Osteoblast (primary cell): ENCODE measurements at regions not wholly inside any gene's neighbourhood (a gene's known extent, or its start where the extent isn't known, plus 50 kb on each side); places are given as distances from the start of the nearest gene placed in this dataset.

ENCODE experiments used
- DNase-seq: peaks from one replicate; pipeline ENCODE4 v3.0.0; 2011; ENCODE audit warnings: low spot score, mixed read lengths; ENCODE audit not compliant: insufficient read length; ENCODE audit errors: missing footprints
- H2AFZ ChIP-seq: 2 replicates; pipeline ENCODE4 v1.6.0; 2011; ENCODE audit warnings: mild to moderate bottlenecking, low read length
- H3K27ac ChIP-seq: 2 replicates; pipeline ENCODE4 v1.5.1; 2011; ENCODE audit warnings: mild to moderate bottlenecking, low read depth, low read length, moderate library complexity
- H3K27me3 ChIP-seq: 2 replicates; pipeline ENCODE4 v1.6.0; 2012; ENCODE audit warnings: mild to moderate bottlenecking, control low read depth, inconsistent platforms, low read length, moderate library complexity; ENCODE audit not compliant: insufficient read depth
- H3K36me3 ChIP-seq: 2 replicates; pipeline ENCODE4 v1.5.1; 2011; ENCODE audit warnings: mild to moderate bottlenecking, low read length, control low read depth, moderate library complexity; ENCODE audit not compliant: insufficient read depth
- H3K4me1 ChIP-seq: 2 replicates; pipeline ENCODE4 v1.5.1; 2011; ENCODE audit warnings: mild to moderate bottlenecking, low read length, control low read depth, moderate library complexity; ENCODE audit not compliant: insufficient read depth
- H3K4me2 ChIP-seq: 2 replicates; pipeline ENCODE4 v1.6.0; 2011; ENCODE audit warnings: mild to moderate bottlenecking, low read length; ENCODE audit not compliant: insufficient read depth
- H3K4me3 ChIP-seq: fragments of 200-600 bp; sonication (generic); 3 replicates; pipeline ENCODE4 v1.5.1; 2012; ENCODE audit warnings: mild to moderate bottlenecking, low read length, inconsistent platforms; ENCODE audit not compliant: insufficient read depth
- H3K79me2 ChIP-seq: 2 replicates; pipeline ENCODE4 v1.6.0; 2012; ENCODE audit warnings: mild to moderate bottlenecking, low read length, control low read depth, inconsistent platforms; ENCODE audit not compliant: insufficient read depth
- H3K9me3 ChIP-seq: 2 replicates; pipeline ENCODE4 v1.5.1; 2011; ENCODE audit warnings: low read depth, low read length, control low read depth
- H4K20me1 ChIP-seq: 2 replicates; pipeline ENCODE4 v1.6.0; 2012; ENCODE audit warnings: mild to moderate bottlenecking, low read length, control low read depth; ENCODE audit not compliant: insufficient read depth
- TF ChIP-seq, protein P1 (sequence below): IDR thresholded peaks from 2 replicates; pipeline ENCODE4 v1.5.1; 2011; ENCODE audit warnings: mild to moderate bottlenecking, low read depth, low read length, moderate library complexity; ENCODE audit errors: extremely low read depth

DNA sequence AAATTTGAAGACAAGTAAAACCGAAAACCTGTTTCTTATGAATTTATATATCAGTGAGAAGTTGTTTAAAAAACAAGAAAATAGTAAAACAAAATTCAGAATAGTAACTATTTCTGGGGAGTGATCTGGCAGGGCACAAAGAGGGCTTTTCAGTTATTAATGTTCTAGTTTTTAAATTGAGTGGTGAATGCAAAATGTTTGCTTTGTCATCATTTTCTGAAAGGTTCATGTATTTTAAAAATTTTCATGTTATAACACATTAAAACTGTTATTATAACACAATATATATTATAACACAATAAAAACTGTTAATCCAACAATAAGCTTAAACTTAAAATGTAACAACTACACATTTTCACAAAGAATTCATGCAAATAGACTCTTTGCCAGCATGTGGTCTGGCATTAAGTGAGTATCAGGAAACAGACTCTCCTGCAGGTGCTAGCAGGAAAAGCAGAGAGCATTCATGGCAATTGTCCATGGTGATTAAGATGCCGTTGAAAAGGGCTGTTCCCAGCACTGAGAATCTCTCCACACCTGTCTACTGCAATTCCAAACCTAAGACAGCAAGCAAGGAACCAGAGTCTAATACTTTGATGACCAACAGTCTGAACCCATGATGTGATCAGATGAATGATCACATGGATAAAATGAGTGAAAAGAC is 204.9 kb downstream of the TBX15 start:
- no peak overlapping the region for H3K4me2 ChIP-seq
- TF ChIP-seq, protein P1, sequence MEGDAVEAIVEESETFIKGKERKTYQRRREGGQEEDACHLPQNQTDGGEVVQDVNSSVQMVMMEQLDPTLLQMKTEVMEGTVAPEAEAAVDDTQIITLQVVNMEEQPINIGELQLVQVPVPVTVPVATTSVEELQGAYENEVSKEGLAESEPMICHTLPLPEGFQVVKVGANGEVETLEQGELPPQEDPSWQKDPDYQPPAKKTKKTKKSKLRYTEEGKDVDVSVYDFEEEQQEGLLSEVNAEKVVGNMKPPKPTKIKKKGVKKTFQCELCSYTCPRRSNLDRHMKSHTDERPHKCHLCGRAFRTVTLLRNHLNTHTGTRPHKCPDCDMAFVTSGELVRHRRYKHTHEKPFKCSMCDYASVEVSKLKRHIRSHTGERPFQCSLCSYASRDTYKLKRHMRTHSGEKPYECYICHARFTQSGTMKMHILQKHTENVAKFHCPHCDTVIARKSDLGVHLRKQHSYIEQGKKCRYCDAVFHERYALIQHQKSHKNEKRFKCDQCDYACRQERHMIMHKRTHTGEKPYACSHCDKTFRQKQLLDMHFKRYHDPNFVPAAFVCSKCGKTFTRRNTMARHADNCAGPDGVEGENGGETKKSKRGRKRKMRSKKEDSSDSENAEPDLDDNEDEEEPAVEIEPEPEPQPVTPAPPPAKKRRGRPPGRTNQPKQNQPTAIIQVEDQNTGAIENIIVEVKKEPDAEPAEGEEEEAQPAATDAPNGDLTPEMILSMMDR, result no peak
- H4K20me1 ChIP-seq, result no peaks in the 10 kb centered on the region
- H3K4me1 ChIP-seq, result peaks cover 9% of the 10 kb centered on the region
- no peak overlapping the region for H3K4me3 ChIP-seq
- no peaks in the 10 kb centered on the region for H3K79me2 ChIP-seq
- no peaks in the 10 kb centered on the region for H3K36me3 ChIP-seq
- peaks cover 3% of the 10 kb centered on the region for H3K27me3 ChIP-seq
- H3K9me3 ChIP-seq, result no peaks in the 10 kb centered on the region
- no peak for DNase-seq
- H3K27ac ChIP-seq, result no peak overlapping the region
- H2AFZ ChIP-seq, result no peak overlapping the region

DNA sequence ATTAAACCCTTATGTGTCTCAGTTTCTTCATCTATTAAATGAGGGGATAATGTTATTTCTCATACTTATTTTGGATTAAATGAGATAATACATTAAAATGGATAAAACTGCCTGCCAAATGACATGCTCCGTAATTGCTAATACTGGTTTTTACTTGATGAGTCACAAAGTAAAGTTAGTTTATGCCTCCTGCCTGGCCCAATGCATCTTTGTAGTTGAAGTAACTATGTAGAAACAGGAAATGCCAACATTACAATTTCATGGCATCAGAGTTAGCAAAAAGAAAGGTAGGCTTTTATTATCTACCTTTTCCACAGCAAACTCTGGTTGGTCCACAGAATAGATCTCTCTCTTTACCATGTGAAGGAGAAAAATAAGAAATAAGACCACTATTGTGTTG is 214.5 kb downstream of the TBX15 start:
- Histone ChIP-seq H2AFZ (no peak overlapping the region), H3K79me2 (no peaks in the 10 kb centered on the region), H3K4me3 (no peak overlapping the region), H3K9me3 (no peaks in the 10 kb centered on the region), H3K4me2 (no peak overlapping the region), H4K20me1 (no peaks in the 10 kb centered on the region), H3K27ac (no peak overlapping the region), H3K27me3 (no peaks in the 10 kb centered on the region), H3K36me3 (no peaks in the 10 kb centered on the region), H3K4me1 (no peaks in the 10 kb centered on the region)
- TF ChIP-seq, protein P1, result no peak
- DNase-seq, result no peak

DNA sequence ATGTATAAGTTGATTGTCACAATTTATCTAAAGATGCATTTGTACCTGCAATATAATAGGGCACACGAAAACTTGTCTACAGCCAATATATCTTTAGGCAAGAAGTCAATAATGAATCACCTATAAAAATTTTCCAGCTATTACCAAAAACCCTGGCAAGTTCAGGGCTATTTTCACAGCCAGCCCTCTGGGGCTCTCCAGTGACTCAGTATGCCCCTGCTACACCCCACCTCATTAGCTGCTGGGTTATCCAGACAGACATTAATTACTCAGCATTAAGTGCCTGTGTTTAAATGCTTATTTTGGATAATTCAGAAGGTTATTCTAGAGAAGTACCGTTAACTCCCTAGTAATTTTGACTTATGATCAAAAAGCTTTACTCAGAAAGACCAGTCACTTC is 220.2 kb downstream of the TBX15 start:
- DNase-seq, result no peak
- H3K9me3 ChIP-seq, result no peaks in the 10 kb centered on the region
- no peaks in the 10 kb centered on the region for H4K20me1 ChIP-seq
- TF ChIP-seq, protein P1, result no peak
- H3K36me3 ChIP-seq, result no peaks in the 10 kb centered on the region
- H2AFZ ChIP-seq, result no peak overlapping the region
- H3K4me2 ChIP-seq, result no peak overlapping the region
- no peaks in the 10 kb centered on the region for H3K79me2 ChIP-seq
- H3K4me3 ChIP-seq, result no peak overlapping the region
- H3K27me3 ChIP-seq, result no peaks in the 10 kb centered on the region
- H3K27ac ChIP-seq, result no peak overlapping the region
- no peaks in the 10 kb centered on the region for H3K4me1 ChIP-seq

DNA sequence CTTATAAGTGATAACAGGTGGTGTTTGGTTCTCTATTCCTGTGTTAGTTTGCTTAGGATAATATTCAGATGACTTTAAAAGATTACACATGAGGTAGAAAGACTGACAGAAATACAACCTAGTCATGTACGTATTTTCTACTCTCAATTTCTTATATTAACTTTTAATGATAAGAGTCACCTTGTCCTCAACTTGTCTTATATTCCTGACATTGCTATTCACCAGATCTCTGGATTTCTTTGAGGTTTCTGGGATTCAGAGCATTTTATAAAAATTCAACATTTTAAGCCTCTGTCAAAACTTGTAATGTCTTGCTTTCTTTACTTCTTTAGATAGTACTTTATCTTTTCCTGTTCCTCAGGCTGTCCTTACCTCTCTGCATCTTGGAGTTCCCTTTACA is 234.2 kb downstream of the TBX15 start:
- Histone ChIP-seq H3K27ac (no peak overlapping the region), H3K4me3 (no peak overlapping the region), H3K79me2 (no peaks in the 10 kb centered on the region), H3K27me3 (peaks cover 4% of the 10 kb centered on the region), H3K4me2 (no peak overlapping the region), H2AFZ (no peak overlapping the region), H3K9me3 (no peaks in the 10 kb centered on the region), H3K36me3 (no peaks in the 10 kb centered on the region), H4K20me1 (no peaks in the 10 kb centered on the region), H3K4me1 (no peaks in the 10 kb centered on the region)
- DNase-seq, result no peak
- TF ChIP-seq, protein P1, result no peak
